ENCODE measurements at regions not wholly inside any gene's neighbourhood (a gene's known extent, or its start where the extent isn't known, plus 50 kb on each side); places are given as distances from the start of the nearest gene placed in this dataset.
"Not testable (repeated sequence)": the region's sequence is repeated elsewhere in the genome, so short reads cannot be mapped to it uniquely, and the experiment has no call there.

- Histone ChIP-seq H3K4me1 (ENCODE audit: control insufficient read depth, low read length) (no peaks in the 10 kb centered on the region), H3K36me3 (ENCODE audit: control insufficient read depth, low read length) (no peaks in the 10 kb centered on the region), H3K9me2 (replicated peaks; ENCODE audit: control insufficient read depth, low read length) (no peaks in the 10 kb centered on the region), H3K9me3 (ENCODE audit: control insufficient read depth, insufficient read depth, low read length) (no peaks in the 10 kb centered on the region), H3K79me2 (ENCODE audit: control insufficient read depth, low read length) (no peaks in the 10 kb centered on the region), H3K27ac (ENCODE audit: low read depth, low read length) (no peak overlapping the region), H3K27me3 (ENCODE audit: control insufficient read depth, low read length) (peaks cover 5% of the 10 kb centered on the region; the same call in 1 of the 2 replicates), H3K4me2 (ENCODE audit: low read length) (no peak overlapping the region), H3K4me3 (ENCODE audit: low read length) (no peak overlapping the region), H4K20me1 (ENCODE audit: control insufficient read depth, insufficient read depth, low read depth, low read length) (no peaks in the 10 kb centered on the region), H3F3A (ENCODE audit: control insufficient read depth, insufficient read depth) (no peaks in the 10 kb centered on the region)
- no peak for TF ChIP-seq CTCF (IDR thresholded peaks at IDR 0.05; ENCODE audit: low read depth, low read length, poor library complexity, severe bottlenecking)
- no peak for TF ChIP-seq EZH2phosphoT487 (IDR thresholded peaks at IDR 0.05; ENCODE audit: borderline replicate concordance, low read length)
Measured at GRCh38 chr9:97179616-97180015, 127.8 kb upstream of the CCDC180 start.

DNA sequence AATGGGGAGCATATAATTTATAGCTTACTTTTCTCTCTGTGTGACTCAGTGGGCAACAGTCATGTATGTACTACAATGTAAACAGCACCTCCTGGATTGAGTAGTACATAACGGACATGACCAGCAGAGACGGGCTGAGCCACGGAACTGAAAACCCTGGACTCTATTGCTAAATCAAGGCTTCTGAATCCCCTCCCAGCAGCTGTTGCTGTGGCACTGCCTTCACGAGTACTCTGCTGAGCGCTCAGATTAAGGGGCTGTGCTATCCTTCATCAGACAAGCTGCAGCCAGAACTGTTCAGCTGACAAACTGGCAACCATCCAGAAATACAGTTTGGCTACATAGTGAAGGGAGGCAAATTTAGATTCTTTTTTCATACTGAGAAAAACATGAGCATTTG is 131.3 kb upstream of the CCDC180 start:
- Histone ChIP-seq H3K9me2 (replicated peaks; ENCODE audit: control insufficient read depth, low read length) (no peaks in the 10 kb centered on the region), H3K27ac (ENCODE audit: low read depth, low read length) (no peak overlapping the region), H3K27me3 (ENCODE audit: control insufficient read depth, low read length) (peaks cover 5% of the 10 kb centered on the region; the same call in 1 of the 2 replicates), H3K4me3 (ENCODE audit: low read length) (no peak overlapping the region), H3K4me2 (ENCODE audit: low read length) (no peak overlapping the region), H4K20me1 (ENCODE audit: control insufficient read depth, insufficient read depth, low read depth, low read length) (no peaks in the 10 kb centered on the region), H3K9me3 (ENCODE audit: control insufficient read depth, insufficient read depth, low read length) (no peaks in the 10 kb centered on the region), H3K79me2 (ENCODE audit: control insufficient read depth, low read length) (no peaks in the 10 kb centered on the region), H3K36me3 (ENCODE audit: control insufficient read depth, low read length) (no peaks in the 10 kb centered on the region), H3F3A (ENCODE audit: control insufficient read depth, insufficient read depth) (no peaks in the 10 kb centered on the region), H3K4me1 (ENCODE audit: control insufficient read depth, low read length) (no peaks in the 10 kb centered on the region)
- no peak for TF ChIP-seq EZH2phosphoT487 (IDR thresholded peaks at IDR 0.05; ENCODE audit: borderline replicate concordance, low read length)
- no peak for TF ChIP-seq CTCF (IDR thresholded peaks at IDR 0.05; ENCODE audit: low read depth, low read length, poor library complexity, severe bottlenecking)

DNA sequence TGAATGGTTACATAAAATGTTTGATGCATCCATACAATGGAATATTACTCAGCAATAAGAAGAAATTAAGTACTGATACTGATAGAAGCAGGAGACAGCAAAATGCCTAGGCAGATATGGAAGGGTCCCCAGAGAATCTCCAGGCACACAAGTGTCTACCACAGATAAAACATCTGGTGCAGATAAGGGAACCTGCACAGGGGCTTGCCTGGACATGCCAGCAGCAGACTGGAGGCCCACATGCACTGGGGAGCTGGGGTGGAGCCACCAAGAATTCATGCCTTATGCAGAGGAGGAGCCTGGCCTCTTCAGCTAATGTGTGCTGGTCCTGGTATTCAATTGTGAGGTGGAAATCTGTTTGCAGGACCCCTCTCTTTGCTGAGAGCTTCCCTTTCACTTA is 129.2 kb upstream of the CTSV start:
- H3K27me3 ChIP-seq (ENCODE audit: control insufficient read depth, low read length); H3K79me2 ChIP-seq (ENCODE audit: control insufficient read depth, low read length); H3K9me2 ChIP-seq (replicated peaks; ENCODE audit: control insufficient read depth, low read length); H3K4me1 ChIP-seq (ENCODE audit: control insufficient read depth, low read length); H3K36me3 ChIP-seq (ENCODE audit: control insufficient read depth, low read length); H4K20me1 ChIP-seq (ENCODE audit: control insufficient read depth, insufficient read depth, low read depth, low read length); H3K9me3 ChIP-seq (ENCODE audit: control insufficient read depth, insufficient read depth, low read length); H3K4me3 ChIP-seq (ENCODE audit: low read length); H3F3A ChIP-seq (ENCODE audit: control insufficient read depth, insufficient read depth); H3K27ac ChIP-seq (ENCODE audit: low read depth, low read length); H3K4me2 ChIP-seq (ENCODE audit: low read length): not testable (repeated sequence)

GRCh38 chr9:97166496-97167138 is 127.7 kb upstream of the CTSV start:
- not testable (repeated sequence) for H3K4me2 ChIP-seq (ENCODE audit: low read length); H3F3A ChIP-seq (ENCODE audit: control insufficient read depth, insufficient read depth); H4K20me1 ChIP-seq (ENCODE audit: control insufficient read depth, insufficient read depth, low read depth, low read length); H3K79me2 ChIP-seq (ENCODE audit: control insufficient read depth, low read length); H3K9me3 ChIP-seq (ENCODE audit: control insufficient read depth, insufficient read depth, low read length); H3K27ac ChIP-seq (ENCODE audit: low read depth, low read length); H3K9me2 ChIP-seq (replicated peaks; ENCODE audit: control insufficient read depth, low read length); H3K27me3 ChIP-seq (ENCODE audit: control insufficient read depth, low read length); H3K4me3 ChIP-seq (ENCODE audit: low read length); H3K36me3 ChIP-seq (ENCODE audit: control insufficient read depth, low read length); H3K4me1 ChIP-seq (ENCODE audit: control insufficient read depth, low read length)

Measured in DOHH2 (cell line).